Muscle layer of duodenum (tissue), 2 donors: ENCODE measurements at regions not wholly inside any gene's neighbourhood (a gene's known extent, or its start where the extent isn't known, plus 50 kb on each side); places are given as distances from the start of the nearest gene placed in this dataset.

Source experiments
- H3K27ac ChIP-seq: one replicate; pipeline ENCODE4 v1.7.0; 2013; ENCODE audit warnings: mild to moderate bottlenecking, low read length
- H3K27me3 ChIP-seq: one replicate; pipeline ENCODE4 v1.7.0; 2013; ENCODE audit warnings: low read depth, mild to moderate bottlenecking, control low read depth, low read length
- H3K36me3 ChIP-seq, 2 donors: one replicate each; pipeline ENCODE4 v1.7.0; 2013; ENCODE audit warnings: low read length in 2 of 2, control low read depth in 1 of 2, mild to moderate bottlenecking in 1 of 2; ENCODE audit not compliant: insufficient read depth in 2 of 2, control insufficient read depth in 1 of 2
- H3K4me1 ChIP-seq, 2 donors: one replicate each; pipeline ENCODE4 v1.7.0; 2013; ENCODE audit warnings: low read length in 2 of 2, mild to moderate bottlenecking in 2 of 2, control low read depth in 1 of 2, moderate library complexity in 1 of 2; ENCODE audit not compliant: insufficient read depth in 2 of 2, control insufficient read depth in 1 of 2
- H3K4me3 ChIP-seq, 2 donors: one replicate each; pipeline ENCODE4 v1.7.0; 2013; ENCODE audit warnings: low read length in 2 of 2, low read depth in 1 of 2, mild to moderate bottlenecking in 1 of 2
- H3K9me3 ChIP-seq, 2 donors: one replicate each; pipeline ENCODE4 v1.7.0; 2013; ENCODE audit warnings: low read length in 2 of 2, control low read depth in 1 of 2, mild to moderate bottlenecking in 1 of 2; ENCODE audit not compliant: control insufficient read depth in 1 of 2
- donor health status: healthy.

- Histone ChIP-seq H3K9me3 (no peaks in the 10 kb centered on the region), H3K27me3 (no peaks in the 10 kb centered on the region), H3K4me3 (no peak overlapping the region), H3K27ac (no peak overlapping the region), H3K4me1 (no peaks in the 10 kb centered on the region), H3K36me3 (no peaks in the 10 kb centered on the region)
Measured at GRCh38 chr1:101522486-101522885, 285.7 kb downstream of the S1PR1 start.

DNA sequence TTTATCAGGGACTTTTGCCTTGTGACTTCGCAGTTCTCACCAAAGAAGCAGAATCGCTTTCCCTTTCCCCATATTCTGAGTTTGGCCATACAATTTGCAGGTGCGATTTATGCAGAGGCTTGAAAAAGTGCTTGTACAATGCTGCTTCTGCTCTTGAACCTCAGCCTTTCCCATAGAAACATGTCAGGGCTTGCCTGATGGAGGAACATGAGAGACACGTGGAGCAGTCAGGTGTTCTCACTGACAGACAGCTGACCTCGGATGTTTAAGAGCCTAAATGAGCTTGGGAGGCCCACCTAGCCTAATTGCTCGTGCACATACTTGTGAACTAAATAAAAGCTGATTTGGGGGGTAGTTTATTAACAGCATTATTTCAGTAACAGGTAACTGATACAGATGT, 290.0 kb downstream of the S1PR1 start:
- Histone ChIP-seq H3K36me3 (no peaks in the 10 kb centered on the region), H3K27ac (no peak overlapping the region), H3K27me3 (no peaks in the 10 kb centered on the region)

DNA sequence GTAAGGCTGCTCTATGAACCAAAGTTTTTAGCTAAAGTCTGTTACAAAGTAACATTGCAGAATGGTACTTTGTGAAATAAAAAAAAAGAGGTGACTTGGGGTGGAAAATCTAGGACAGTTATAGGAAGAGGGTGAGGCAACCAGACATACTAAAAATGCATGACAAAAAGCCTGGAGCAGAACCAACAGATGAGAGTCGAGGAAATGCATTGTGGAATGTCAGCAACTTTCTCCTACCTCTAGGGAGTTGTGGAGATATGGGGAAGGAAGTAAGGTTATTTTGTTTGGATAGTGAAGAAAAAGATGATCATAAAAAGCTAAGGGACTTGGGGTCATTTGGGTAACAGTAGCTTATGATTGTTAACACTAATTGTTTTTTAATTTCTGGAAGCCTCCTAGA, 295.6 kb downstream of the S1PR1 start:
- Histone ChIP-seq H3K9me3 (no peaks in the 10 kb centered on the region), H3K36me3 (no peaks in the 10 kb centered on the region), H3K4me1 (no peaks in the 10 kb centered on the region), H3K27ac (no peak overlapping the region), H3K27me3 (no peaks in the 10 kb centered on the region), H3K4me3 (no peak overlapping the region)

More for the DNA sequence above, 290.0 kb downstream of the S1PR1 start:
- no peaks in the 10 kb centered on the region for H3K9me3 ChIP-seq
- no peak overlapping the region for H3K4me3 ChIP-seq
- no peaks in the 10 kb centered on the region for H3K4me1 ChIP-seq

DNA sequence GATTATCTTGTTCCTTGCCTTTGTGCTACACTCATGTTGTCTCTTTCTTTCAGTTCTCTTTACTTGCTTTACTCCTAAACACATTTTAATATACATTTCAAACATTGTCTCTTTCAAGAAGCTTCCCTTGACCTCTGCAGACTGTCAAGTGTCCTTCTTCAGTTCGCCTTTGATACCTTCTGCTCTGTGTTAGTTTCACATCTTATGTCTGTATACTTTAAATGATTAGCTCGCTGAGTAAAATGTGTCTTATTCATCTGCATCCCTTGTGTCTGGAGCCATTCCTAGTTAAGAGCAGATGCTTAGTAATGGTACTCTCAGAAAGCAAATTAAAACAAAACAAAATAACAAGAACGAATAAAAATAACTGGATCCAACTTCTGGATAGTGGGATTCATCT, 303.3 kb downstream of the S1PR1 start:
- no peaks in the 10 kb centered on the region for H3K4me1 ChIP-seq
- H3K4me3 ChIP-seq, result no peak overlapping the region
- no peak overlapping the region for H3K27ac ChIP-seq
- H3K36me3 ChIP-seq, result no peaks in the 10 kb centered on the region
- H3K27me3 ChIP-seq, result no peaks in the 10 kb centered on the region
- H3K9me3 ChIP-seq, result peaks cover 0 to 2% of the 10 kb centered on the region in 2 donors

GRCh38 chr1:101546885-101547284, 310.1 kb downstream of the S1PR1 start:
- Histone ChIP-seq H3K36me3 (no peaks in the 10 kb centered on the region), H3K27me3 (no peaks in the 10 kb centered on the region), H3K4me3 (no peak overlapping the region), H3K4me1 (no peaks in the 10 kb centered on the region), H3K27ac (no peak overlapping the region), H3K9me3 (no peaks in the 10 kb centered on the region)

- no peaks in the 10 kb centered on the region for H3K27me3 ChIP-seq
- H3K36me3 ChIP-seq, result no peaks in the 10 kb centered on the region
- no peak overlapping the region for H3K4me3 ChIP-seq
- no peaks in the 10 kb centered on the region for H3K4me1 ChIP-seq
- H3K27ac ChIP-seq, result no peak overlapping the region
- H3K9me3 ChIP-seq, result no peaks in the 10 kb centered on the region
Measured at GRCh38 chr1:101547357-101547756, 310.5 kb downstream of the S1PR1 start.

DNA sequence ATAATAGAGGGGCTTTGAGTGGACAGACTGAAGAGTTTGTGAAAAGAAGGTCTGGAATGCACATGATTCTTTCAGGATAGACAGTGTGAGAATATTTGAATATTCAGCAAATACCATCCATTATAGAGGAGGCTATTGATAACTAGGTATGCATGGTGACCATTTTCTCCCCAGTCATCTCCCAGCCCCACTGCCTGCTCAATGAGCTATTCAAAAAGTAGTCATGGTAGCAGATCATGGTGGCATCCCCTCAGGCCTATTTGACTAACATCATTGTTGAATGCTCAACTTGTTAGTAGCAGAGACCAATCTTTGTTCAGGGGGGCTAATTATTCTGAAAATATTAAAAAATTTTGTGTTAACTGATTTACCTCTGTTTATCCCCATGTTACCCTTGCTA, 311.6 kb downstream of the S1PR1 start:
- no peak overlapping the region for H3K4me3 ChIP-seq
- no peaks in the 10 kb centered on the region for H3K27me3 ChIP-seq
- H3K36me3 ChIP-seq, result no peaks in the 10 kb centered on the region
- no peak overlapping the region for H3K27ac ChIP-seq
- H3K9me3 ChIP-seq, result no peaks in the 10 kb centered on the region
- no peaks in the 10 kb centered on the region for H3K4me1 ChIP-seq

DNA sequence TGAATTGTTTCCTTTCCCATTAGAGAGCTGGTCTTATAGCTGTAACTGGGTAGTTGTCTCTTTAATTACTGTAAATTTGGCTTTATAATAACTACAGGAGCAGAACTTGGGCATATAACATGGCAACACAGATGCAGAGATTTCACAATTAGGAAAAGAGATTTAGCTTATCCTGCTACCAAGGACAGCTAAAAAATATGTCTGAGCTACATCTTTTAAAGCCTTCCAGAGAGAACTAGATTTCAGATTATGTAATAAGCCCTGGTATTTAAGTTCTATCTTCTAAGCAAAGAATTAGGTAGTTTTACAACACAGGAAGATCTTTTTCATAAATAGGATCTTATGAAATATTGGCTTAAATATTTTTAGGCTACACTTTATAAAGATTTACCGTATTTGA, 313.8 kb downstream of the S1PR1 start:
- H3K4me3 ChIP-seq, result no peak overlapping the region
- no peaks in the 10 kb centered on the region for H3K27me3 ChIP-seq
- no peaks in the 10 kb centered on the region for H3K36me3 ChIP-seq
- no peaks in the 10 kb centered on the region for H3K9me3 ChIP-seq
- no peak overlapping the region for H3K27ac ChIP-seq
- H3K4me1 ChIP-seq, result no peaks in the 10 kb centered on the region

GRCh38 chr1:101566883-101567538, 330.2 kb downstream of the S1PR1 start:
- H3K4me1 ChIP-seq, result no peaks in the 10 kb centered on the region
- no peaks in the 10 kb centered on the region for H3K36me3 ChIP-seq
- no peaks in the 10 kb centered on the region for H3K27me3 ChIP-seq
- peaks cover 4 to 5% of the 10 kb centered on the region in 2 donors for H3K9me3 ChIP-seq
- H3K27ac ChIP-seq, result no peak overlapping the region
- no peak overlapping the region for H3K4me3 ChIP-seq

GRCh38 chr1:101567582-101568189, 330.9 kb downstream of the S1PR1 start:
- peaks cover 4 to 5% of the 10 kb centered on the region in 2 donors for H3K9me3 ChIP-seq
- no peak overlapping the region for H3K4me3 ChIP-seq
- no peaks in the 10 kb centered on the region for H3K36me3 ChIP-seq
- no peaks in the 10 kb centered on the region for H3K4me1 ChIP-seq
- H3K27ac ChIP-seq, result no peak overlapping the region
- no peaks in the 10 kb centered on the region for H3K27me3 ChIP-seq

DNA sequence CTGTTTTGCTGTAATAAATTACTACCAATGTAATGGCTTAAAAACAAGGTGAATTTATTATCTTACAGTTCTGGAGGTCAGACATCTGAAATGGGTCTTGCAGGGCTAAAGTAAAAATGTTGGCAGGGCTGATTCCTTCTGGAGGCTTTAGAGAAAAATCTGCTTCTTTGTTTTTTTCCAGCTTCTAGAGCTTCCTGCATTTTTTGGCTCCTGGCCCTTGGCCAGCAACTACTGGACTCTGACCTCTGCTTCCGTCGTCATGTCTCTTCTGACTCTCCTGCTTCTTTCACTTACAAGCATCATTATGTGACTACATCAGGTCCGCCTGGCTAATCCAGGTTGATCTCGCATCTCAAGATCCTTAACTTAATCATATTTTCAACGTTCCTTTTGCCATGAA, 350.9 kb downstream of the S1PR1 start:
- H3K4me3 ChIP-seq, result no peak overlapping the region
- no peaks in the 10 kb centered on the region for H3K4me1 ChIP-seq
- H3K9me3 ChIP-seq, result peaks cover 0 to 3% of the 10 kb centered on the region in 2 donors
- H3K36me3 ChIP-seq, result no peaks in the 10 kb centered on the region
- no peak overlapping the region for H3K27ac ChIP-seq
- no peaks in the 10 kb centered on the region for H3K27me3 ChIP-seq

DNA sequence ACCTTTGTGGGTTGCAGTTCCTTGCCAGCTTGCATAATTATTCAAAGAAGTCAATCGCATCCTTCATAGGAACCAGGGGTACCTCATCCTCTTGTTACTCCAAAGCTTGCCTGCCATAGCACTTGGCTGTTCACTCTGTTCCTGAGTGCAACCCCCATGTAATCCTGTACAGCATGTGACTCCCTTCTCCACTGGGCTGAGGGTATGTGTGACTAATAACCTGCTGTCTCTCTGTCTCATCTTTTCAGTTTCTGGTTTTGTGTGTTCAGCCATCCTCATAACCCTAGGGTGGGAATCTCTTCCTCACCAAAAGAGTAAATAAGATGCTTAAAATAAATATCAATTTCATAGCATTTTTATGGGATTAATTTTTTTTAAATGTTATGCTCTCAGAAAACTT, 351.9 kb downstream of the S1PR1 start:
- no peak overlapping the region for H3K27ac ChIP-seq
- no peak overlapping the region for H3K4me3 ChIP-seq
- H3K4me1 ChIP-seq, result no peaks in the 10 kb centered on the region
- no peaks in the 10 kb centered on the region for H3K27me3 ChIP-seq
- peaks cover 0 to 3% of the 10 kb centered on the region in 2 donors for H3K9me3 ChIP-seq
- no peaks in the 10 kb centered on the region for H3K36me3 ChIP-seq
